ENCODE measurements at regions not wholly inside any gene's neighbourhood (a gene's known extent, or its start where the extent isn't known, plus 50 kb on each side); places are given as distances from the start of the nearest gene placed in this dataset.

GRCh38 chr10:113458451-113458850 lies 94.4 kb upstream of the HABP2 start:
- DNase-seq (ENCODE audit: low read depth in 2 of 2): no peak

- no peak for DNase-seq (ENCODE audit: low read depth in 2 of 2)
These were observed 93.9 kb upstream of the HABP2 start for GRCh38 chr10:113458944-113459343.

- DNase-seq (ENCODE audit: low read depth in 2 of 2): no peak
These were observed 93.1 kb upstream of the HABP2 start for GRCh38 chr10:113459626-113460280.

GRCh38 chr10:113463083-113463482 lies 89.8 kb upstream of the HABP2 start:
- DNase-seq (ENCODE audit: low read depth in 2 of 2): no peak

GRCh38 chr10:113463777-113464176 lies 89.1 kb upstream of the HABP2 start:
- DNase-seq (ENCODE audit: low read depth in 2 of 2): no peak

GRCh38 chr10:113469796-113470195 lies 83.1 kb upstream of the HABP2 start:
- DNase-seq (ENCODE audit: low read depth in 2 of 2): no peak

GRCh38 chr10:113470372-113471240 lies 82.2 kb upstream of the HABP2 start:
- DNase-seq (ENCODE audit: low read depth in 2 of 2): no peak

GRCh38 chr10:113471241-113471996 lies 81.4 kb upstream of the HABP2 start:
- DNase-seq (ENCODE audit: low read depth in 2 of 2): no peak

GRCh38 chr10:113473011-113473410 lies 79.8 kb upstream of the HABP2 start:
- DNase-seq (ENCODE audit: low read depth in 2 of 2): no peak

GRCh38 chr10:113473851-113474250 lies 79.0 kb upstream of the HABP2 start:
- DNase-seq (ENCODE audit: low read depth in 2 of 2): no peak

GRCh38 chr10:113474752-113475151 lies 78.1 kb upstream of the HABP2 start:
- no peak for DNase-seq (ENCODE audit: low read depth in 2 of 2)

GRCh38 chr10:113475381-113475807 lies 77.5 kb upstream of the HABP2 start:
- no peak for DNase-seq (ENCODE audit: low read depth in 2 of 2)

- no peak for DNase-seq (ENCODE audit: low read depth in 2 of 2)
These were observed 76.7 kb upstream of the HABP2 start for GRCh38 chr10:113476191-113476590.

- no peak for DNase-seq (ENCODE audit: low read depth in 2 of 2)
These were observed 76.2 kb upstream of the HABP2 start for GRCh38 chr10:113476673-113477072.

- no peak for DNase-seq (ENCODE audit: low read depth in 2 of 2)
These were observed 75.4 kb upstream of the HABP2 start for GRCh38 chr10:113477451-113477850.

- DNase-seq (ENCODE audit: low read depth in 2 of 2): no peak
These were observed 73.3 kb upstream of the HABP2 start for GRCh38 chr10:113479346-113480080.

- no peak for DNase-seq (ENCODE audit: low read depth in 2 of 2)
These were observed 72.8 kb upstream of the HABP2 start for GRCh38 chr10:113480081-113480360.

- no peak for DNase-seq (ENCODE audit: low read depth in 2 of 2)
These were observed 71.9 kb upstream of the HABP2 start for GRCh38 chr10:113480851-113481502.

- DNase-seq (ENCODE audit: low read depth in 2 of 2): no peak
These were observed 68.4 kb upstream of the HABP2 start for GRCh38 chr10:113484487-113484886.

- DNase-seq (ENCODE audit: low read depth in 2 of 2): no peak
These were observed 67.1 kb upstream of the HABP2 start for GRCh38 chr10:113485736-113486135.

- no peak for DNase-seq (ENCODE audit: low read depth in 2 of 2)
These were observed 66.3 kb upstream of the HABP2 start for GRCh38 chr10:113486531-113486930.
